Thoracic aorta (tissue), 2 donors: ENCODE measurements at regions not wholly inside any gene's neighbourhood (a gene's known extent, or its start where the extent isn't known, plus 50 kb on each side); places are given as distances from the start of the nearest gene placed in this dataset.
A peak's percentile ranks its signal among the peaks of the same experiment; 100 is the strongest.

Experiments used
- ATAC-seq: fragments of 150-250 bp; one replicate; pipeline ENCODE4 v1.8.0; 2017; ENCODE audit warnings: low read depth; ENCODE audit not compliant: insufficient number of reproducible peaks, low FRiP score
- DNase-seq: peaks from one replicate; pipeline ENCODE4 v3.0.0-alpha.2; 2020; ENCODE audit warnings: low spot score
- H3K27ac ChIP-seq, 2 donors: fragments of 200-600 bp; sonication (generic); 1 replicate in 1 of 2; 2 replicates in 1 of 2; pipeline ENCODE4 v1.5.1; 2016; ENCODE audit warnings: mild to moderate bottlenecking in 2 of 2, moderate library complexity in 2 of 2
- H3K27me3 ChIP-seq: fragments of 200-600 bp; sonication (generic); replicated peaks from 2 replicates; pipeline ENCODE4 v1.6.0; 2016; ENCODE audit warnings: mild to moderate bottlenecking; ENCODE audit not compliant: insufficient read depth
- H3K36me3 ChIP-seq: fragments of 200-600 bp; sonication (generic); one replicate; pipeline ENCODE4 v1.5.1; 2016
- H3K4me1 ChIP-seq, 2 donors: fragments of 200-600 bp; sonication (generic); 1 replicate in 1 of 2; 2 replicates in 1 of 2; pipeline versions ENCODE4 v1.5.1 to v1.6.0; 2016; ENCODE audit warnings: low read depth in 2 of 2, mild to moderate bottlenecking in 1 of 2; ENCODE audit not compliant: control insufficient read depth in 1 of 2
- H3K4me3 ChIP-seq: fragments of 200-600 bp; sonication (generic); 2 replicates; pipeline ENCODE4 v1.5.1; 2016; ENCODE audit warnings: mild to moderate bottlenecking
- H3K9me3 ChIP-seq: fragments of 200-600 bp; sonication (generic); 2 replicates; pipeline ENCODE4 v1.5.1; 2016
- CTCF ChIP-seq: fragments of 200-600 bp; sonication (generic); IDR thresholded peaks from one replicate; pipeline ENCODE4 v1.5.1; 2019; ENCODE audit warnings: antibody characterized with exemption

DNA sequence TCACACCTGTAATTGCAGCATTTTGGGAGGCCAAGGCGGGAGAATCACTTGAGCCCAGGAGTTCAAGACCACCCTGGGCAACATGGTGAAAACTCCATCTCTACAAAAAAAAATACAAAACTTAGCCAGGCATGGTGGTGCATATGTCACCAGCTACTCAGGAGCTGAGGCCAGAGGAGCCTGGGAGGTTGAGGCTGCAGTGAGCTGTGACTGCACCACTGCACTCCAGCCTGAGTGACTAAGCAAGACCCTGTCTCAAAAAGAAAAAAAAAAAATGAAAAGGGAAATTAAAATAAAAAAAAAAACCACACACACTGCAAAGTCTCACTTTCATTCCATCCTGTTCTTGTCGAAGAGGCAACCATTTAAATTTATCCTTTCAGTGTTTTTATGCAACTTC is 100.8 kb upstream of the PIAS1 start:
- no peak overlapping the region for H3K4me3 ChIP-seq
- no peak for DNase-seq

GRCh38 chr15:67955252-67955651 is 98.9 kb upstream of the PIAS1 start:
- Histone ChIP-seq H3K27me3 (no peaks in the 10 kb centered on the region), H3K27ac (peak overlapping the region in 1 of 2 donors; percentile 11), H3K36me3 (no peaks in the 10 kb centered on the region), H3K9me3 (no peaks in the 10 kb centered on the region), H3K4me1 (peaks cover 4 to 16% of the 10 kb centered on the region in 2 donors), H3K4me3 (no peak overlapping the region)
- ATAC-seq, result no peak
- TF ChIP-seq CTCF, result no peak
- no peak for DNase-seq

More for the DNA sequence above, 100.8 kb upstream of the PIAS1 start:
- TF ChIP-seq CTCF, result no peak
- Histone ChIP-seq H3K27ac (no peak overlapping the region), H3K4me1 (peaks cover 4 to 16% of the 10 kb centered on the region in 2 donors), H3K27me3 (no peaks in the 10 kb centered on the region), H3K9me3 (no peaks in the 10 kb centered on the region), H3K36me3 (no peaks in the 10 kb centered on the region)
- no peak for ATAC-seq

GRCh38 chr15:67957435-67958132 is 96.5 kb upstream of the PIAS1 start:
- H3K4me1 ChIP-seq, result peaks cover 8 to 16% of the 10 kb centered on the region in 2 donors
- ATAC-seq (no peak), DNase-seq (no peak)
- no peaks in the 10 kb centered on the region for H3K36me3 ChIP-seq
- H3K9me3 ChIP-seq, result no peaks in the 10 kb centered on the region
- no peak for TF ChIP-seq CTCF
- H3K27ac ChIP-seq, result no peak overlapping the region
- no peak overlapping the region for H3K4me3 ChIP-seq
- no peaks in the 10 kb centered on the region for H3K27me3 ChIP-seq

DNA sequence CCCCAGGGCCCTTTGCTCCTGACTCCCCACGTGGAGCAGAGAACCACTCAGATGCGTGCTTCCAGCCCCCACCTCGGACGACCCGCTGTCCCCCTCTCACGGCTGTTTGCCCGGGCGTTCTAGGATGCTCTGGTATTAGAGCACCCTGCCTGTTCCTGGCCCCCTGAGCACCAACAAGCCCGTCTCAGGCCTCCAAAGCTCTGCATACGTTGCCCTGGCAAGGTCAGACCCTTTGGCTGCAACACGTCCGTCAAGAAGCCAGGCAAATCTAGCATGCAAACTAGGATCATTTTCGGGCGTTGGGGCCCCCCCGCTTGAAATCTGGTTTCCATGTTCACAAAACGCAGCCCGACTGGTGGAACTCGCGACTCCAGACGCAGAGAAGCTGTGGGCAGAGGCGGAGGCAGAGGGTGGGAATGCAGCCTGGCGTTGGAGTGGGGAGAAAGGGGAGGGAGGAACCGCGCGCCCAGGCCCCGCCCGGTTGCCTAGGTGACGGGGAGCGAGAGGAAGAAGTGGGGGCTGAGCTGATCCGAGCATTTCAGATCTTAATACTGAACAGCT is 86.2 kb upstream of the PIAS1 start:
- Histone ChIP-seq H3K9me3 (no peaks in the 10 kb centered on the region), H3K4me1 (peaks cover 2 to 31% of the 10 kb centered on the region in 2 donors), H3K27me3 (no peaks in the 10 kb centered on the region), H3K36me3 (no peaks in the 10 kb centered on the region), H3K4me3 (peak overlapping the region; percentile 71), H3K27ac (peak overlapping the region in 1 of 2 donors; percentile 21)
- DNase-seq (peak; percentile 52), ATAC-seq (peak; percentile 44)
- TF ChIP-seq CTCF, result no peak

DNA sequence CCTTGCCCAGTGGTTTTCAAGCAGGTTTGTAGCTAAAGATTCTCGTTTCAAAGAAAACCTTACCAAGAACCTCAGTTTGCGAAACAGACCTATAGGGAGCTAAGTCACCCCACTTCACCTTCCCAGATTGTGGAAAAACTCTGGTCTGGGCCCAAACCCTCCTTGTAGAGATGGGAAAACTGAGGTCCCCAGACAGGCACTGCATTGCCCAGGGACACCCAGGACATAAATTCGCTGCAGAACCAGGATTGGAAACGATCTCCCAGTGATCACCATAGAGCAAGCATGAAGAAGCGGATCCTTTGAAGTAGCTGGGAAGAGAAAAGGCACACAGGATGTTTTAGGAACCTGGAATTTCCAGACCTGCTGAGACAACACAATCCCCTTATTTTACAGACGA is 85.6 kb upstream of the PIAS1 start:
- no peak overlapping the region for H3K27ac ChIP-seq

More for the DNA sequence above, 85.6 kb upstream of the PIAS1 start:
- Histone ChIP-seq H3K9me3 (no peaks in the 10 kb centered on the region), H3K36me3 (no peaks in the 10 kb centered on the region), H3K4me1 (peaks cover 2 to 31% of the 10 kb centered on the region in 2 donors), H3K27me3 (no peaks in the 10 kb centered on the region), H3K4me3 (peak overlapping the region; percentile 71)
- ATAC-seq (no peak), DNase-seq (no peak)
- no peak for TF ChIP-seq CTCF
